AG09319 (cell line): ENCODE measurements at regions not wholly inside any gene's neighbourhood (a gene's known extent, or its start where the extent isn't known, plus 50 kb on each side); places are given as distances from the start of the nearest gene placed in this dataset.

Experiments used
- DNase-seq: peaks from one replicate; pipeline ENCODE4 v3.0.0-alpha.2; 2010; ENCODE audit warnings: low read depth; ENCODE audit errors: extremely low read depth
- CTCF ChIP-seq: IDR thresholded peaks from 2 replicates; pipeline ENCODE4 v1.5.1; 2011; ENCODE audit warnings: low read depth, mild to moderate bottlenecking, inconsistent platforms, low read length, moderate library complexity

- no peak for DNase-seq
- no peak for TF ChIP-seq CTCF
Measured at GRCh38 chr17:51401279-51401678, 140.9 kb downstream of the UTP18 start.

GRCh38 chr17:51402899-51403298, 142.6 kb downstream of the UTP18 start:
- DNase-seq, result no peak
- no peak for TF ChIP-seq CTCF

- DNase-seq, result no peak
- no peak for TF ChIP-seq CTCF
Measured at GRCh38 chr17:51407576-51407975, 147.2 kb downstream of the UTP18 start.

- no peak for DNase-seq
- no peak for TF ChIP-seq CTCF
Measured at GRCh38 chr17:51419476-51419875, 159.1 kb downstream of the UTP18 start.

GRCh38 chr17:51421525-51421924, 161.2 kb downstream of the UTP18 start:
- TF ChIP-seq CTCF, result no peak
- no peak for DNase-seq

- no peak for DNase-seq
Measured at GRCh38 chr17:51422634-51423033, 162.3 kb downstream of the UTP18 start.

More at GRCh38 chr17:51422634-51423033, 162.3 kb downstream of the UTP18 start:
- no peak for TF ChIP-seq CTCF
